Thoracic aorta (tissue), 2 donors: ENCODE measurements at regions not wholly inside any gene's neighbourhood (a gene's known extent, or its start where the extent isn't known, plus 50 kb on each side); places are given as distances from the start of the nearest gene placed in this dataset.

ENCODE experiments used
- ATAC-seq: fragments of 150-250 bp; one replicate; pipeline ENCODE4 v1.8.0; 2017; ENCODE audit warnings: low read depth; ENCODE audit not compliant: insufficient number of reproducible peaks, low FRiP score
- DNase-seq: peaks from one replicate; pipeline ENCODE4 v3.0.0-alpha.2; 2020; ENCODE audit warnings: low spot score
- H3K27ac ChIP-seq, 2 donors: fragments of 200-600 bp; sonication (generic); 1 replicate in 1 of 2; 2 replicates in 1 of 2; pipeline ENCODE4 v1.5.1; 2016; ENCODE audit warnings: mild to moderate bottlenecking in 2 of 2, moderate library complexity in 2 of 2
- H3K27me3 ChIP-seq: fragments of 200-600 bp; sonication (generic); replicated peaks from 2 replicates; pipeline ENCODE4 v1.6.0; 2016; ENCODE audit warnings: mild to moderate bottlenecking; ENCODE audit not compliant: insufficient read depth
- H3K36me3 ChIP-seq: fragments of 200-600 bp; sonication (generic); one replicate; pipeline ENCODE4 v1.5.1; 2016
- H3K4me1 ChIP-seq, 2 donors: fragments of 200-600 bp; sonication (generic); 1 replicate in 1 of 2; 2 replicates in 1 of 2; pipeline versions ENCODE4 v1.5.1 to v1.6.0; 2016; ENCODE audit warnings: low read depth in 2 of 2, mild to moderate bottlenecking in 1 of 2; ENCODE audit not compliant: control insufficient read depth in 1 of 2
- H3K4me3 ChIP-seq: fragments of 200-600 bp; sonication (generic); 2 replicates; pipeline ENCODE4 v1.5.1; 2016; ENCODE audit warnings: mild to moderate bottlenecking
- H3K9me3 ChIP-seq: fragments of 200-600 bp; sonication (generic); 2 replicates; pipeline ENCODE4 v1.5.1; 2016
- TF ChIP-seq, protein P1 (sequence below): fragments of 200-600 bp; sonication (generic); IDR thresholded peaks from one replicate; pipeline ENCODE4 v1.5.1; 2019; ENCODE audit warnings: antibody characterized with exemption

DNA sequence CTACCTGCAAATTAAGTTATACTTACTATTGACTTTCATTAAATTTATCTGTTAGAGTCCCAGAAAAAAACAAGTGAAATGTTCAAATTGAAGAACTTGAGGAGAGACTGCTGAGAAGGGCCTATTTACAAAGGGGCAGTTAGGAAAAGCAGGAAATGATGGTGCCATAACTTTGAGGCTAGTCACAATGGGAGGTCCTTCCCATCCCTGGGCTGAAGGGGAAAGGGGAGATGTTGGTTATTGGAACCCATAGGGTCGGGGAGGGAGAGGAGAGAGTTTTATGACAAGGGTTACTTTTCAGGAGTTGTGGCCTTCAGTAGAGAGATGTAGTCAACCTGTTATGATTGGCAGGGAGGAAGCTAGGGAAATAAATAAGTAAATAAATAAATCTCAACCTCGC lies 169.1 kb downstream of the DMRT2 start:
- DNase-seq (no peak), ATAC-seq (no peak)
- H3K4me1 ChIP-seq: no peaks in the 10 kb centered on the region
- H3K4me3 ChIP-seq: no peak overlapping the region
- no peaks in the 10 kb centered on the region for H3K9me3 ChIP-seq
- H3K27ac ChIP-seq: no peak overlapping the region
- TF ChIP-seq, protein P1, sequence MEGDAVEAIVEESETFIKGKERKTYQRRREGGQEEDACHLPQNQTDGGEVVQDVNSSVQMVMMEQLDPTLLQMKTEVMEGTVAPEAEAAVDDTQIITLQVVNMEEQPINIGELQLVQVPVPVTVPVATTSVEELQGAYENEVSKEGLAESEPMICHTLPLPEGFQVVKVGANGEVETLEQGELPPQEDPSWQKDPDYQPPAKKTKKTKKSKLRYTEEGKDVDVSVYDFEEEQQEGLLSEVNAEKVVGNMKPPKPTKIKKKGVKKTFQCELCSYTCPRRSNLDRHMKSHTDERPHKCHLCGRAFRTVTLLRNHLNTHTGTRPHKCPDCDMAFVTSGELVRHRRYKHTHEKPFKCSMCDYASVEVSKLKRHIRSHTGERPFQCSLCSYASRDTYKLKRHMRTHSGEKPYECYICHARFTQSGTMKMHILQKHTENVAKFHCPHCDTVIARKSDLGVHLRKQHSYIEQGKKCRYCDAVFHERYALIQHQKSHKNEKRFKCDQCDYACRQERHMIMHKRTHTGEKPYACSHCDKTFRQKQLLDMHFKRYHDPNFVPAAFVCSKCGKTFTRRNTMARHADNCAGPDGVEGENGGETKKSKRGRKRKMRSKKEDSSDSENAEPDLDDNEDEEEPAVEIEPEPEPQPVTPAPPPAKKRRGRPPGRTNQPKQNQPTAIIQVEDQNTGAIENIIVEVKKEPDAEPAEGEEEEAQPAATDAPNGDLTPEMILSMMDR: no peak
- no peaks in the 10 kb centered on the region for H3K27me3 ChIP-seq
- no peaks in the 10 kb centered on the region for H3K36me3 ChIP-seq

DNA sequence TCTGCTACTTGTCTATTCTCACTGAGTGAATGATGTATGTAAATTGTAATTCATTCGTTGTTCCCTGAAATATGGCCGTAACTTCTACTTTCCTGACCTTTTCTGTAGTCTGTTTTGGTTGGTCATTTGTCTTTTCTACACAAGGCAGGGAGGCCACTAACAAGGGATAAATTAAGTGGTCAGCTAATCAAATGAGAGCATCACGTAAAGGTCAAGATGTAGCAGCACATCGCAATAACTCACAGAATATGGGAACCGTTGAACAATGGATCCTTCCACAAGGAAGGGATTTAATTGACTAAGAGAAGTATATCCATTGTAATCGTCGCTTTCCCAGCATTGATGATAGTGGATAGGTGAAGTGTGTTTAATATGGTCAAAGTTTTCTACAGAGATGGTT lies 171.1 kb downstream of the DMRT2 start:
- Histone ChIP-seq H3K9me3 (no peaks in the 10 kb centered on the region), H3K27ac (no peak overlapping the region), H3K4me3 (no peak overlapping the region), H3K36me3 (no peaks in the 10 kb centered on the region), H3K27me3 (no peaks in the 10 kb centered on the region), H3K4me1 (no peaks in the 10 kb centered on the region)
- DNase-seq (no peak), ATAC-seq (no peak)
- TF ChIP-seq, protein P1: no peak

DNA sequence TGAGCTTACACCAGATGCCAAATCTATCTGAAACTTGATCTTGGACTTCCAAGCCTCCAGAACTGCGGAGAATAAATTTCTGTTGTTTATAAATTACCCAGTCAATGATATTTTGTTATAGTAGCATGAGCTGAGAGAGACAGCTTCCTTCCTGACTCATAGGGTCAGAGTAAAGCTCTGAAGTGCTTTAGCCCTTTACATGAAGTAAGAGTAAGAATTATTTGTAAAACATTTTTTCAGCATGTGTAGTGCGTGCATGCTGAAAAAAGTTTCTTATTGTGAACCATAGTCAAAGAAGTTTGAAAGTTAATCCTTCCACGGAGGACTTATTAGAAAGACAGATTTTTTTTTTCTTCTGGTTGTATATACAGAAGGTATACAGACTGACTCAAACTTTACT lies 172.4 kb downstream of the DMRT2 start:
- no peaks in the 10 kb centered on the region for H3K27me3 ChIP-seq
- H3K9me3 ChIP-seq: no peaks in the 10 kb centered on the region
- ATAC-seq: no peak
- H3K4me3 ChIP-seq: no peak overlapping the region
- TF ChIP-seq, protein P1: no peak
- DNase-seq: no peak
- no peaks in the 10 kb centered on the region for H3K36me3 ChIP-seq
- no peaks in the 10 kb centered on the region for H3K4me1 ChIP-seq
- H3K27ac ChIP-seq: no peak overlapping the region

DNA sequence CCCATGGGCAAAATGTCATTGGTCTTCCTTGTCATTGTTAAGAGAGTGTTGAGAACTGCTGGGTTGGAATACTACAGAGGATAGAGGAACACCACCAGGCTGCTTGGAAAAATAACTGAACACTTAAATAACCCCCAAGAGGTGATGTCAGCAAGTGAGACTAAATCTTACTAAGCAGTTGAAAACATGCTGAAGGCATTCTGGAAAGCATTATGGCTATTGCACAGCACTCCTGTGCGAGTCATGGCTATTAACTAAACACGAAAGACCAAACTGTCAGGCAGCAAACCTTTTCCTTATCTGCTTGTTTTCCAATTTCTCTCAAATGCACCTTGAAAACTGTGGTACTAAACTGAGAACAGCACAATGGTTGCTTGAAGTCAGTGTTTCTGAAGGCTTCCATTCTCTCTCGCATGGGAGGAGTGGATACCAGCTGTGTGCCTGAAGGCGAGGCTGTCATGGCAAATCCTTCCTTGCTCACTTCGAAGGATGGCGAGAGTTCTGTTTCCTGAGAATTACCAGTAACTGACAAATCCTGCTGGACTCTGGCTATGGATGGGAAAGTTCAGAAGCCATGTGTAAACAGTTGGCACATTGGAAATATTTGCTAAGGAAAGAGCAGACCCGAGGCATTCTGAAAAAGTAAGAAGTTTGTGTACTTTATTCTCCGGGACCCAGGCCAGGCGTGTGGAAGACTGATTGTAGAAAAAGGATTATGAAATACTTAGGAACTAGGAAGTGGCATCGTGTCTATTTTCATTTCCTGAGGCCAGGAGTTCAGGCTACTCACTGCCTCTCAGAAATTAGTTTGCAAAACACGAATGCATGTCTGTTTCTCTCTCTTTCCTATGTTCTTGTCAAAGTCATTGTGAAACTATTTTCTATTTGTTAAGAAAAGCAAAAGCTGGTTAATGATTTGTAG lies 182.1 kb downstream of the DMRT2 start:
- Histone ChIP-seq H3K9me3 (no peaks in the 10 kb centered on the region), H3K27ac (peak overlapping the region; percentile 48 to 62), H3K4me1 (peaks cover 0 to 11% of the 10 kb centered on the region in 2 donors), H3K36me3 (no peaks in the 10 kb centered on the region), H3K27me3 (no peaks in the 10 kb centered on the region), H3K4me3 (peak overlapping the region; percentile 32)
- TF ChIP-seq, protein P1: no peak
- ATAC-seq: peak; percentile 67
- no peak for DNase-seq

DNA sequence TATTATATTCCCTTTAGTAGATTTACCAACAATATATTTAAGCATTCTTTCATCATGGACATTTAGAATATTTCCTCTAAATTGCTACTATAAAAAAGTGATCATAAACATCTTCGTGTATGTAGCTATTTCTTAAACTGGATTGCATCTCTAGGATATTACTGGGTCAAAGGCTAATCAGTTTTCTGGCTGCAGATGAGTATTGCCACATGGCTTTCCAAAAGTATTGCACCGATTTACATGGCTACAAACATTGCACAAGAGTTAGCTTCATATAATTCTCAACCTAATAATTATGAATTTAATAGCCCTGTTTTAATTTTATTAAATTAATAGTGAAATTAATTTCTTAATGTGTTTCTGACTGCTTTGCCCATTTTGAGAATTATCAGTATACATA lies 183.4 kb downstream of the DMRT2 start:
- DNase-seq (no peak), ATAC-seq (no peak)
- Histone ChIP-seq H3K9me3 (no peaks in the 10 kb centered on the region), H3K4me3 (no peak overlapping the region), H3K27ac (no peak overlapping the region), H3K4me1 (peaks cover 0 to 11% of the 10 kb centered on the region in 2 donors), H3K27me3 (no peaks in the 10 kb centered on the region), H3K36me3 (no peaks in the 10 kb centered on the region)
- TF ChIP-seq, protein P1: no peak
